GM19395 (cell line): ENCODE measurements at regions not wholly inside any gene's neighbourhood (a gene's known extent, or its start where the extent isn't known, plus 50 kb on each side); places are given as distances from the start of the nearest gene placed in this dataset.
"Not testable (repeated sequence)": the region's sequence is repeated elsewhere in the genome, so short reads cannot be mapped to it uniquely, and the experiment has no call there.

Source experiments
- ATAC-seq: cut with Tn5 transposase; IDR thresholded peaks from one replicate; pipeline ENCODE4 v1.9.1; 2021; ENCODE audit warnings: mild to moderate bottlenecking, moderate library complexity; ENCODE audit not compliant: unreplicated experiment

DNA sequence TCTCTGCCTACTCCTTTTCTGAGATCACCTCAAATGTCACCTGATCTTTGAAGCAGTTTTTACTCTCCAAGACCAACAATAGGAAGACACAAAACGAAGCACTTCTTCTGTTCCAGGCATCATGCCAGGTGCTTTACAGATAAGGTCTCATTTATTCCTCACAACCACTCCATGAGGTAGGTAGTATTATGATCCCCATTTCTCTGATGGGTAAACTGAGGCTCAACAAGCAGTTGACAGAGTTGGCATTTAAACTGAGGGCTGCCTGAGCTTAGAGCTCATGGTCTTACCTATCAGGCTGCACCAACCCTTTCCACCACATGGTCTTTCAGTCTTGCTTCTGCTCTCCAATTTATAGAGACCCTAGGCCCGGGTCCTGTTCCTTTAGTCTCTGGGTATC lies 147.2 kb upstream of the JUN start:
- ATAC-seq: no peak

DNA sequence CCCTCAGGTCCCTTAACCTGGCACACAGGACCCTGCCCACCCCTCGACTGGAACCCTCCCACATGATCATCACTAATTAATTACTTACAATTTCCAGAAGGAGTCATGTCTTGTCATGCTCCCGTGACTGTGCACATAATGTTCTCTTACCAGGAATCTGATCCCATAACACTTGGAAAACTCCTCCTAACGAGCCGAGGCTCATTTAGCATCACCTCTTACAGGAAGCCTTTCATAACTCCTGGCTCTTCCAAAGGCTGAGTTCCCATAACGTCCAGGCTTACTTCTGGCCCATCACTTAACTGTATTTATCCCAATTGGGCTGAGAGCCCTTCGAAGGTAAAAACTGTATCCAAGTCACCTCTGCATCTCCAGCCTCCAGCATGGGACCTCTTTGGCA lies 147.9 kb upstream of the JUN start:
- no peak for ATAC-seq

DNA sequence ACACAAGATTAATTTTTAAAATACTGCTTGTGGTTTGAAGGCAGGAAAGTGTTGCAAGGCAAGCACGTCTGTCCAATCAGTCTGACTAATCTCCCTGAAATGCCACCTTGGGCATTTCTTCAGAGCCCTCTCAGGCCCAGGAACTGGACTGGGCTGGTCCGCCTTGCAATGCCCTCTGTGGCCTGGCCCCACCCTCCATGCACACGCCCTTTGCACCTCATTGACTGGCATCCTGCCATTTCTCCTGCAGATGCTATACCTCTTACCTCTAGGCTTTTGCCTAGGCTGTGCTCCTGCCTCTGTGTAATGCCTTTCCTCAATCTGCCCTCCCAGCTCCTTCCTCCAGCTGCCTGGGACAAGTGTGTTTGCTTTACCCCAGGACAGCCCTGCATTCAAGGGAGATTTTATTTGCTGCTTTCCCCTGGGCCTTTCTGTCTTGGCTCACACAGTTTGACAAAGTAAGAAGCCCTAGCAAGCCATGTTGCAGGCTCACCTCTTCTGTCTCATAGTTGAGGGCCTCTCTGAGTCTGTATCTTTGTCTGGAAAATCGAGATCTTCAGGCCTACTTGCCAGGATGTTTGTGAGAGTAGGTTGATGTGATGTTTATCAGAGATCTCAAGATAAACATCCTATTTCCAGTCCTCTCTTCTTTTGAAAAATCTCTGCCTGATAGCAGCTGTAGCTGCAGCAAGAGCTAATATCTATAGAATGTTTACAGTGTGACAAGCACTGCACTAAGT lies 149.2 kb upstream of the JUN start:
- no peak for ATAC-seq

DNA sequence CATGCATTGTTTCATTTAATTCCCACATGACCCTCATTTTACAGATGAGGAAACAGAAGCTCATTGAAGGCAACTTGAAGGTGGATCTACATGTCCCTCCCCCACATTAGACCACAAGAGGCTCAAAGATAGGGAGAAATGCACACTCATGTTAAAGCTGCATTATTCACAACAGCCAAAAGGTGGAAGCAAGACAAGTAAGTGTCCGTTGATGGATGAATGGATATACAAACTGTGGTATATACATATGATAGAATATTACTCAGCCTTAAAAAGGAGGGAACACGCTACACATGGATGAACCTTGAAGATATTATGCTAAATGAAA lies 149.7 kb upstream of the JUN start:
- no peak for ATAC-seq

DNA sequence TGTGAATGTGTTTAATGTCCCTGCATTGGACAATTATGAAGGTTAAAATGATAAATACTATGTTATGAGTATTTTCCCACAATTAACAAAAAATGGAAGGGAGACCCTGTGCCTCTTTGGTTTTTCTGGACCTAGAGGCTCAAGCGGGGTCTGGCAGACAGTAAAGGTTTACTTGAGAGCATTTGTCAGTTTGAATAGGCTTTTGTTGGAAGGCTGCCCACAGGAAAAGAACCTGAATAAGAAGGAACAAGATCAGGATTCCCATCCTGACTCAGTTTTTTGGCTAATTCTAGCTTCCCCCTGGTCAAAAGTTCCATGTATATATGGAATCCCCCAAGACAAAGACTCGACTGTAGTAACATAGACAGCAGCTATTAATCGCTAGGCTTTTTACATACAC lies 150.9 kb upstream of the JUN start:
- ATAC-seq: no peak

DNA sequence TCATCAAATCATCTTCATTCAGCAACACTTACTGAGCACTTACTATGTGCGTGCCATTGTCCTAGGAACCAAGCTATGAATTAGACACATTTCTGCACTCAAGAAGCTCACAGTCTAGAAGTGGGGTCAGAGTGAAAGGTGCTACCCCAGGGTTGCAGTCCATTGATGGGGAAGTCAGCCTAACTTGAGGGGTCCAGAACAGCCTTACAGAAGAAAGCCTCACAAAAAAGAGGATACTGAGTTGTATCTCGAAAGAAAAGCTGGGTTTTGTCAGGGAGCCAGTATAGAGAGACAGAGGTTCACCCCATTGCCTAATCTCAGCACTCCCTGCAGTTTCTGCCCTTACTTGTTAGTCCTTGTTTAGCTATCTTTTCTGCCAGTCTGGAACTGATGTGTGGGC lies 153.1 kb upstream of the JUN start:
- ATAC-seq: no peak

DNA sequence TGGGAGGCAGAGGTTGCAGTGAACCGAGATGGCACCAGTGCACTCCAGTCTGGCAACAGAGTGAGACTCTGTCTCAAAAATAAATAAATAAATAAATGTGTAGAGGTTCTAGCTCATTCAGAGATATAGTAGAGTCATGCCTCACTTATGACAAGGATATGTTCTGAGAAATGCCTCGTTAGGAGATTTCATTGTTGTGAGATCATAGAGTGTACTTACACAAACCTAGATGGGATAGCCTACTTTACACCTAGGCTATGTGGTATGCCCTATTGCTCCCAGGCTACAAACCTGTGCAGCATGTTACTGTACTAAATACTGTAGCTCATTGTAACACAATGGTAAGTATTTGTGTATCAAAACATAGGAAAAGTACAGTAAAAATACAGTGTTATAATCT lies 155.3 kb upstream of the JUN start:
- ATAC-seq: no peak

DNA sequence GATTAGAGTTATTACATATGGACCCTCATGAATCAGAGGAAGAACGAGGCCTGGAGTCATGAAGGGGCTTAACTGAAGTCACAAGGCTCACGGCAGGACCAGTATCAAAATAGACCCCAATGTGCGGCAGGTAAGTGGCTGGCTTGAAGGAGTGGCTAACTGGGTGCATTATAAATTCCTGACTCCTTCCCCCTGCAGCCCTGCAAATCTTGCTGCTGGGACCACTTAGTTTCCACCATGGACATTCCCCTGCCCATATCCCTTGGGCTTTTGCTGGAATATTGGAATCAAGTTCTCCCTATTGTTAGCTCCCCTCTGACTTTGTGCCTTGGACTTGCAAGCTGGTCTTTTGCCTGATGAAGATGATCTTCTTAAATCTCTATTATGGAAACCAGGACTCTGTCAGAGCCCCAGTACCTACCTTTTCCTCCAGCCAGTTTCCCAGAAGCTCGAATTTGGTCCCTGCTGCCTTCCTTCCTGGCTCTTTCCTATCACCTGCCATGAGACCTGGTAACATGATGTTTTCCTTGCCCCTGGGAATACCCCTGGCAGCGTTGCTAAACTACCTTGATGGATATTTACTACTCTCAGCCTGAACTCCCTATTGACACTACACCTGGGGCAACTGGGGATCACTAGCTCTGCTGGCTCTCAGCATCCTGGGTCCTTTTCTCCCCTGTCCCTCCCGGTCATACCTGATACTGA lies 156.0 kb upstream of the JUN start:
- no peak for ATAC-seq

DNA sequence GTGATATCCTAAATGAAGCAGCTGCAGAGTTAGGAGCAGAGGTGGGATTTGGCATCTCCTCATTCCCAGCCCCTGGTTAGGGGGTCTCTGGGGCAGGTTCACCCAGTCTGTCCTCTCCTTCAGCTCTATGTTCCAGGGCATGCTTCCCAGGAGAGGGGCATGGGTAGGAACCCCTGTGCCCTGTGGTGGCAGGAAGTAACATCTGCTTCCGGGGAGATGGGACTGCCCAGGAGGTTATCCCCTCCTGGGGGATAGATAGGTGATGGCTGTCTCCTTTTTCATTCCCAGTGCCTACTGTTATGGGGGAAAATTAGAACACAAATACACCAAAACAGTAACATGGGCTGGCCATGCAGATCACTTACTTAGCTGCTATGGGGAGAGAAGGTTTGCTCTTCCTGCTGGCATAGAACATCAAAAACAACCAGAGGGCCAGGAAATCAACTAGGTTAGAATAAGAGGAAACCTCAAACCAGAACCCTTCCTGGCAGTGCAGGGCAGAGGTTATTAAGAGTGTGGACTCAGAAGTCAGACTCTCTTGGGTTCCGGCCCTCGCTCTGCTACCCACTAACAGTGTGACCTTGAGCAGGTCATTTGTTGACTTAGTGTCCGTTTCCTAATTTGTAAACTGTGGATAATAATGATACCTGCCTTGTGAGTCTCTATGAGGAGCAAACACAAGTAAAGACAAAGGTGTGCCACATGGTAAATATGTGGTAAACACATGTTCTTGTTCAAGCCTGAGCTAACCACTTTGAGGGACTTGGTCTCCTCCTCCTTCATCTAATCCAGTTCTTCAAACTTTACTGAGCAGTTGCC lies 157.8 kb upstream of the JUN start:
- no peak for ATAC-seq

DNA sequence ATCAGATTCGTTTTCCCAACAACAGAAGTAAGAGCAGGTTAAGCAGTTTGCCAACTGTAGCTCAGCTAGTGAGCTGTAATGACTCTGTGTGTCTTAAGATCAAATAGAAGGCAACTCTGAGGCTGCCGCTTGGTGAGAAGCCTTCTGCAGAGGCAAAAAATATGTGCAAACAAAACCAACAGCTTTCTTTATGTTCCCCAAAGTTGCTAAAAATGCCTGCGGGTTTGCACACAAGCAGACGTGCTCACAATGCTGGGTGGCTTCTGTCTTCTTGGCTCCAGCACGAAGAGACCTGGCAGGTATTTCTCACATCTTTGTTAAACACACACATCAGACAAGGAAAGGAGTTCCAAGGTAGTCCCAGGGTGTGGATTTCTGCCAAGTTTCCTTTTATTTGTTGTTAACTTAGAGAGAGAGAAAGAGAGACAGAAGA lies 158.9 kb upstream of the JUN start:
- no peak for ATAC-seq

DNA sequence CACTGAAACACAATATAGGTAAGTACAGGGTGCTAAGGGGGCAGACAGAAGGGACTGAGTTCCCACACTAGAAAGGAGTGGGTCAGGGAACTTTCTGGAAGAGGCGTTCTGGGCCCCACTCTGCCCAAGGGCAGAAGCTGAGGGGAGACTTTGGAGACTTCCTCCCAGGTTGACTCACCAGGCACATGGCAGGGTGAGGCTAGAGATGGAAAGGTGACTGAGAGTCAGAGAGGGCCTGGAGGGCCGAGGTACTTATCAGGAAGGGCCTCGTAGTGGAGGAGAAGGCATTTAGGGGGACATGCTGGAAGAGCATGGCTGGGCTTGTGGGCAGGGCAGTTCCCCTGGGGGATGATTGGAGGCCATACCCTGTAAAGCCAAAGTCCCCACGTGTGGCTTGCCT lies 159.9 kb upstream of the JUN start:
- ATAC-seq: no peak

DNA sequence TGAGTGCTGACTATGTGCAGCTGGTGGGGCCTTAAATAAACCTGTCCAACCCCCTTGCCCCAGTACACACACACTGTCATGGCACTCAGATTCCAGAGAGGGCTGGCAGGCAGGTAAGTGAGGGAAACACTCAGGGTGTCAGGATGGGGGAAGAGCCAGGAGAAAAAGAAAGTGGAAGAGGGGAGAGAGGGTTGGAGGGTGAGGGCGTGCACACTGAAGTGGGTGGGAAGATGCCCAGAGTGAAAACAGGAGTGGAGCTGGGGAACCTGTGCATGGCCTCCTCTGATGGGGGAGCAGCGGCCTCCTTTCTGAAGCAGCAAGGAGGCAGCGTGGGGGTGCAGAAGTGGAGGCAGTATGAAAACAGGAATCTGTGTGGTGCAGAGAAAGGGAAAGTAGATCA lies 160.6 kb upstream of the JUN start:
- no peak for ATAC-seq

DNA sequence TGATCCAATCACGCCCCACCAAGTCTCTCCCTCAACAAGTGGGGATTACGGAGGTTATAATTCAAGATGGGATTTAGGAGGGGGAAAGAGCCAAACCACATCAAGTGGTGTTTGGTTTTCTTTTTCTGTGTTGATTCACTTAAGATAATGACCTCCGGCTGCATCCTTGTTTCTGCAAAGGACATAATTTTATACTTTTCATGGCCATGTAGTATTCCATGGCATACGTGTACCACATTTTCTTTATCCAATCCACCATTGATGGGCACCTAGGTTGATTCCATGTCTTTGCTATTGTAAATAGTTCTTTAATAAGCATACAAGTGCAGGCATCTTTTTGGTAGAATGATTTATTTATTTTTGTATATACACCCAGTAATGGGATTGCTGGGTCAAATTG lies 162.5 kb upstream of the JUN start:
- ATAC-seq: no peak

DNA sequence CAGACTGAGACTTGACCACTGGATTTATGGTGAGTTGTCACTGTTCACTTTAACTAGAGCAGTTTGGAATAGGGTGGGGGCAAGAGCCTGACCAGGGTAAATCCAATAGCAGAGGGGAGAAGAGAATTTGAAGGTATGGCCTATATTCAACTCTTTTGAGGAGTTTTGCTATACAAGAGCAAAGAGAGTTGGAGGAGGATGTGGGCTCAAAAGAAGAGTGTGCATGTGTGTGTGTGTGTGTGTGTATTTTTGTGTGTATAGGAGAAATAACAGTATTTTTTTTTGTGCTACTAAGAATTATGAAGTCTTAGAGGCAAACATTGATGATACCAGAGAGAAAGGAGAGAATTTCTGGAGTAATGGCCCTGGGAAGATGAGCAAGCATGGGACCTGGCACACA lies 164.8 kb upstream of the JUN start:
- ATAC-seq: no peak

DNA sequence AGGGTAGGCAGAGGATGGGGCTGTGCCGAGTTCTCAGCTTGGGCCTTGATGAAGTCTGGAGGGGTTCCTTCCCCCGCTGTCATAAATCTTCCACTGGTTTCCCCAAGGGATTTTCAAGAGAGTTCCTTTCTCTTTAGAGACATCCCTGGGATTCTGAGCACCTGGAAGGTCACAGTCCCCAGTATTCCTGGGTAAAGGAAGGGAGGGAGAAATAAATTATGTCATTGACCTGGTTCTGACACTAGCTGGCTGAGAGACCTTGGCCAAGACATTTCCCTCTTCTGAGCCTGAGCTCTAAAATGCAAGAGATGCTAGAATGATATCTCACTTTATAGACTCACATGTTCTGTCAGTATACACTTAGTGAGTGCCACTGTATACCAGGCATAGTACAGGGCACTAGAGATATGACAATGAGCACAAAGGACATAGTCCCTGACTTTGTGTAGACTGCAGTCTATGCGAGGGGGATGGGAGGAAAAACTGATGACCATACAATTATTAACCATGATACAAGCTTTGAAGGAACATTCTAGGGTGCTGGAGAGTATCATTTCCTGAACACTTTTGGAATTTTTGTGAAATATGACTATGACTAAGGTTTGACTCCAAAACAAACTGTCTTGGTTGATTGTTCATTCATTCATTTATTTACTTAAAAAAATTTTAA lies 165.8 kb upstream of the JUN start:
- ATAC-seq: no peak

DNA sequence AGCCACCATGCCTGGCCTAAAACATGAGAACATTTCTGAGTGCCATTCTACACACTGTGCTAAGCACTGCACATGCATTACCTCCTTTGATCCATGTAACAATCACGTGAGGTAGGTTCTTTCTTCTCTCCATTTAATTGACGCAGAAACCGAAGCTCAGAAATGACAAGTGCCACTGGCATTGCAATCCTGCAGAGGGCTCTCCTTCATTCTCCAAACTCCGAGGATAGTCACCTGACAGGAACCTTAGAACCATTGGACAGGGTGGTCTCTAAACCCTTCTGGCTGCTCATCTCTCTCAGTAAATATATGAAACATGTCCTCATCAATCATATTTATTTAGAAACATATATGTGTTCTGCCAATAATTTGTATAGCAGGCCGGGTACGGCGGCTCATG lies 167.1 kb upstream of the JUN start:
- no peak for ATAC-seq

DNA sequence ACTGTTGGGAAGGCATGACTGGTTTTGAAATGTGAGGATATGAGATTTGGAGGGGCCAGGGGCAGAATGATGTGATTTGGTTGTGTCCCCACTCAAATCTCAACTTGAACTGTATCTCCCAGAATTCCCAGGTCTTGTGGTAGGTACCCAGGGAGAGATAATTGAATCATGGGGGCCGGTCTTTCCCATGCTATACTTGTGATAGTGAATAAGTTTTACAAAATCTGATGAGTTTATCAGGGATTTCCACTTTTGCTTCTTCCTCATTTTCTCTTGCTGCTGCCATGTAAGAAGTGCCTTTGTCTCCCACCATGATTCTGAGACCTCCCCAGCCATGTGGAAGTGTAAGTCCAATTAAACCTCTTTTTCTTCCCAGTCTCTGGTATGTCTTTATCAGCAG lies 170.1 kb upstream of the JUN start:
- ATAC-seq: not testable (repeated sequence)

DNA sequence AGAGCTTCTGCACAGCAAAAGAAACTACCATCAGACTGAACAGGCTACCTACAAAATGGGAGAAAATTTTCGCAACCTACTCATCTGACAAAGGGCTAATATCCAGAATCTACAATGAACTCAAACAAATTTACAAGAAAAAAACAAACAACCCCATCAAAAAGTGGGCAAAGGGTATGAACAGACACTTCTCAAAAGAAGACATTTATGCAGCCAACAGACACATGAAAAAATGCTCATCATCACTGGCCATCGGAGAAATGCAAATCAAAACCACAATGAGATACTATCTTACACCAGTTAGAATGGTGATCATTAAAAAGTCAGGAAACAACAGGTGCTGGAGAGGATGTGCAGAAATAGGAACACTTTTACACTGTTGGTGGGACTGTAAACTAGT lies 179.4 kb upstream of the JUN start:
- not testable (repeated sequence) for ATAC-seq

DNA sequence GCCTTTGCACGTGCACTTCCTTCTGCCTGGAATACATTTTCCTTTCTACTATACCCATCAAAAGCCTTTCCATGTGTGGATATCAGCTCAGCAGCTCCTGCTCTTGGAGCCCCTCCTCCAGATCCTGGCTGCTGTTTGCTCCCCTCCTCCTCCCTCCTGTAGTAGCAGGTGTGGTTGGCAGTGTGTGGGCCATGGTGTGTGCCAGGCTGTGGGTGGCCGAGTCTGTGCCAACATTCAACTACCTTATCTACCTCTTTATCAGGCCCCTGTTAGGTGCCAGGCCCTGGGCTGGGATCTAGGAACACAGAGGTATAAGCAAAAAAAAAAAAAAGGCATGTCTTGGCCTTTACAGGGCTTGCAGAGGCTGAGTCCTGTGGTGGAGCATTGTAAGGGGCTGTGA lies 180.6 kb upstream of the JUN start:
- ATAC-seq: no peak

DNA sequence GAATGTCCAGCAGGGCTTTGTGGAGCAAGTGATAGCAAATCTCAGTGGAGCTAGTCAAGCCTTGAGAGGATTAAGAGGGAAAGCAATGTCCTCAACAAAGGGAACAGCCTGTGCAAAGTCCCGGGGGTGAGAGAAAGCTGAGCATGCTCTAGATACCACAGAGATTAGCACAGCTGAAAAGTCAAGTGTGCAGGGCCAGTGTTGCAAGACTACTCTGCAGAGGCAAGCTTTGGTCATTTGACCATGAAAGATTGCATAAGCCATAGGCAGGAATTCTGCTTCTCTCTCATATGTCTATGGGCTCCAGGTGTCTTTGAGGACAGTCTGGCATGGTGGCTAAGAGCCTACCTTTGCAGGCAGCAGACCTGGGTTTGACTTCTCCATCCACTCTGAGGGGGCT lies 181.0 kb upstream of the JUN start:
- no peak for ATAC-seq

DNA sequence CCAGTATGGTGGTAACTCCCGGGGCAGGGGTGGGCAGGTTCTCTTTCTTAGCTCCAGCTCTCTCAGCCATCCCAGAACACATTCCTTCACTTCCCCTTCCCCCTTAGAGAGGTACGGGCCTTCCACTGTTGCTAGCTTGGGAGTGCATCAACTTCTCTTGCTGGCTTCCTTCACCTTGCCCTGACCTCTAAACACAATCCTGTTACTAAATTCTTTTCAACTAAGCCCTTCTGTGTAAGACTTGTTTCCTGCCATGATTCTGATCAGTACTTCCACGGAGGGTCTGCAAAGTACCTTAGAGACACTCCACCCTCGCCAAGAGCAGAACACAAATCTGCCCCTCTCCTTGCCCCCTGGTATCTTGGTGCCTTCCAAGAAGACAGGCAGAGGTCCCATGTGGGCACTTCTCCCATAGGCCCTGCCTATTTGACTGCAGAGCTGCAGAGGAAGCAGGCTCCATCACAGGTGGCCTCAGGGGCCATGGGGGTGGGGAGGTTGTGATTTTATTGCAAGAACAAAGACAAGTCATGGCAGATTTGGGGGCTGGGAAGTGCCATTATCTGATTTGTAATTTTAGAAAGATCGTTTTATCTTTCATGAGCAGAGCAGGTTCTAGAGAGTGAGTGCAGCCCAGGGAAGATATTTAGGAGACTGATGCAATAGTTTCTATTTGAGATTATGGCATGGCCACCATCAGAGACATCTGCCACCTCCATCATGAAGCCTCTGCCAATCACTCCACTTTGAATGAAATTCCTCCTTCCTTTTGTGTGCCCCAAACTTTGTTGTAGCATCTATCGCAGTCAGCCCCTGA lies 182.5 kb upstream of the JUN start:
- no peak for ATAC-seq
